IMR-90 (cell line): ENCODE measurements at regions not wholly inside any gene's neighbourhood (a gene's known extent, or its start where the extent isn't known, plus 50 kb on each side); places are given as distances from the start of the nearest gene placed in this dataset.
A peak's percentile ranks its signal among the peaks of the same experiment; 100 is the strongest.

ENCODE experiments used
- ATAC-seq: fragments of 200-7000 bp; cut with Tn5 transposase; 2 replicates; pipeline ENCODE4 v1.9.1; 2020; ENCODE audit warnings: low read depth, mild to moderate bottlenecking, moderate library complexity
- BruUV-seq: library from RNA; stranded (reverse); fragments of 400-500 nt; replicated peaks from 2 replicates; lab custom pipeline; 2021; lab: Mats Ljungman, UMichigan
- CTCF ChIA-PET: fragments of 300-600 bp; formaldehyde crosslinking; extraction: SDS; loops from one replicate; lab custom pipeline; 2021; ENCODE audit warnings: antibody characterized with exemption; lab: Yijun Ruan, JAX
- POLR2A ChIA-PET: fragments of 300-600 bp; sonication (Branson Sonifier 250); formaldehyde crosslinking; loops from one replicate; lab custom pipeline; 2022; ENCODE audit warnings: antibody characterized with exemption; ENCODE audit not compliant: unreplicated experiment; lab: Charles Lee
- DNase-seq: peaks from one replicate; pipeline ENCODE4 v3.0.0; 2013
- H2AFZ ChIP-seq: replicated peaks from 2 replicates; pipeline ENCODE3; 2013; ENCODE audit warnings: low read length, mild to moderate bottlenecking; ENCODE audit not compliant: poor library complexity
- H2AK5ac ChIP-seq: 2 replicates; pipeline ENCODE4 v1.6.1; 2013; ENCODE audit warnings: low read depth, low read length, inconsistent platforms
- H2AK9ac ChIP-seq: replicated peaks from 2 replicates; pipeline ENCODE3; 2013; ENCODE audit warnings: mild to moderate bottlenecking, low read depth, low read length, moderate library complexity; ENCODE audit not compliant: poor library complexity
- H2BK120ac ChIP-seq: 2 replicates; pipeline ENCODE4 v1.6.1; 2013; ENCODE audit warnings: low read depth, low read length, inconsistent platforms
- H2BK15ac ChIP-seq: 3 replicates; pipeline ENCODE4 v1.6.1; 2013; ENCODE audit warnings: low read depth, low read length, inconsistent platforms
- H2BK20ac ChIP-seq: 2 replicates; pipeline ENCODE4 v1.6.1; 2013; ENCODE audit warnings: low read depth, mild to moderate bottlenecking, inconsistent platforms, low read length, moderate library complexity
- H2BK5ac ChIP-seq: 2 replicates; pipeline ENCODE4 v1.6.1; 2013; ENCODE audit warnings: mild to moderate bottlenecking, low read depth, low read length, inconsistent platforms; ENCODE audit not compliant: poor library complexity, severe bottlenecking
- H3K14ac ChIP-seq: replicated peaks from 2 replicates; pipeline ENCODE4 v1.6.1; 2013; ENCODE audit warnings: low read depth, low read length, inconsistent platforms
- H3K18ac ChIP-seq: 2 replicates; pipeline ENCODE4 v1.6.1; 2013; ENCODE audit warnings: low read depth, low read length, control low read depth
- H3K23ac ChIP-seq: 2 replicates; pipeline ENCODE4 v1.6.1; 2013; ENCODE audit warnings: low read depth, low read length, inconsistent platforms
- H3K27ac ChIP-seq: 2 replicates; pipeline ENCODE4 v1.5.1; 2013; ENCODE audit warnings: mild to moderate bottlenecking, control low read depth, low read length; ENCODE audit not compliant: insufficient read depth
- H3K27me3 ChIP-seq: 2 replicates; pipeline ENCODE4 v1.6.1; 2013; ENCODE audit warnings: low read length; ENCODE audit not compliant: control insufficient read depth, insufficient read depth
- H3K36me3 ChIP-seq: 2 replicates; pipeline ENCODE4 v1.6.1; 2013; ENCODE audit warnings: low read length, mixed read lengths; ENCODE audit not compliant: control insufficient read depth, insufficient read depth
- H3K4ac ChIP-seq: 2 replicates; pipeline ENCODE4 v1.6.1; 2013; ENCODE audit warnings: low read depth, low read length, inconsistent platforms
- H3K4me1 ChIP-seq: 2 replicates; pipeline ENCODE4 v1.6.1; 2013; ENCODE audit warnings: low read length, mixed read lengths; ENCODE audit not compliant: control insufficient read depth, insufficient read depth
- H3K4me2 ChIP-seq: 2 replicates; pipeline ENCODE4 v1.6.1; 2013; ENCODE audit warnings: low read depth, mild to moderate bottlenecking, control low read depth, low read length, moderate library complexity
- H3K4me3 ChIP-seq: 2 replicates; pipeline ENCODE4 v1.5.1; 2013; ENCODE audit warnings: low read depth, mild to moderate bottlenecking, control low read depth, low read length, moderate library complexity; ENCODE audit not compliant: insufficient read depth
- H3K56ac ChIP-seq: 2 replicates; pipeline ENCODE4 v1.6.1; 2013; ENCODE audit warnings: low read length, inconsistent platforms; ENCODE audit not compliant: insufficient read depth; ENCODE audit errors: extremely low read depth
- H3K79me1 ChIP-seq, 2 experiments: 2 replicates each; pipeline ENCODE4 v1.6.1; 2013; ENCODE audit warnings: low read length in 2 of 2, inconsistent platforms in 1 of 2, low read depth in 1 of 2
- H3K9ac ChIP-seq: 2 replicates; pipeline ENCODE4 v1.6.1; 2013; ENCODE audit warnings: low read depth, low read length, control low read depth
- H3K9me1 ChIP-seq: 2 replicates; pipeline ENCODE4 v1.6.1; 2013; ENCODE audit warnings: low read length, inconsistent platforms; ENCODE audit not compliant: insufficient read depth
- H3K9me3 ChIP-seq: 2 replicates; pipeline ENCODE4 v1.6.1; 2013; ENCODE audit warnings: low read length; ENCODE audit not compliant: control insufficient read depth, insufficient read depth
- H4K20me1 ChIP-seq: 2 replicates; pipeline ENCODE4 v1.6.1; 2013; ENCODE audit warnings: low read length, inconsistent platforms; ENCODE audit not compliant: insufficient read depth
- H4K5ac ChIP-seq: 2 replicates; pipeline ENCODE4 v1.6.1; 2013; ENCODE audit warnings: mild to moderate bottlenecking, low read depth, low read length, control low read depth
- H4K8ac ChIP-seq, 2 experiments: 2 replicates each; pipeline ENCODE4 v1.6.1; 2013; ENCODE audit warnings: low read depth in 2 of 2, low read length in 2 of 2, control low read depth in 1 of 2, inconsistent platforms in 1 of 2
- H4K91ac ChIP-seq: 2 replicates; pipeline ENCODE4 v1.6.1; 2013; ENCODE audit warnings: low read depth, low read length, inconsistent platforms; ENCODE audit not compliant: insufficient read depth
- BHLHE40 ChIP-seq: fragments of 150-350 bp; IDR thresholded peaks from 2 replicates; pipeline ENCODE4 v1.6.1; 2016; ENCODE audit warnings: mild to moderate bottlenecking, low read depth, low read length
- CHD1 ChIP-seq: IDR thresholded peaks from 2 replicates; pipeline ENCODE4 v1.6.1; 2012; ENCODE audit warnings: low read depth, low read length, improper control_type of control experiment
- CTCF ChIP-seq: conservative IDR thresholded peaks from 2 replicates; pipeline ENCODE4 v1.5.1; 2012; ENCODE audit warnings: mild to moderate bottlenecking, low read depth, low read length, improper control_type of control experiment
- ELK1 ChIP-seq: fragments of 150-350 bp; IDR thresholded peaks from 2 replicates; pipeline ENCODE4 v1.6.1; 2016; ENCODE audit warnings: low read depth, mild to moderate bottlenecking, low read length, moderate library complexity, borderline replicate concordance
- FOS ChIP-seq: fragments of 150-350 bp; IDR thresholded peaks from 2 replicates; pipeline ENCODE4 v1.6.1; 2016; ENCODE audit warnings: low read depth, low read length
- MAFK ChIP-seq: IDR thresholded peaks from 2 replicates; pipeline ENCODE4 v1.6.1; 2012; ENCODE audit warnings: low read depth, low read length, improper control_type of control experiment
- MAZ ChIP-seq: IDR thresholded peaks from 2 replicates; pipeline ENCODE4 v1.6.1; 2012; ENCODE audit warnings: low read depth, mild to moderate bottlenecking, low read length, improper control_type of control experiment, moderate library complexity, borderline replicate concordance
- MXI1 ChIP-seq: IDR thresholded peaks from 2 replicates; pipeline ENCODE4 v1.6.1; 2012; ENCODE audit warnings: low read depth, mild to moderate bottlenecking, low read length, moderate library complexity, borderline replicate concordance
- NFE2L2 ChIP-seq: fragments of 150-350 bp; IDR thresholded peaks from 2 replicates; pipeline ENCODE4 v1.6.1; 2016; ENCODE audit warnings: low read depth, mild to moderate bottlenecking, low read length
- POLR2A ChIP-seq: IDR thresholded peaks from 2 replicates; pipeline ENCODE4 v1.6.1; 2012; ENCODE audit warnings: mild to moderate bottlenecking, low read depth, low read length
- RAD21 ChIP-seq: IDR thresholded peaks from 2 replicates; pipeline ENCODE4 v1.6.1; 2012; ENCODE audit warnings: low read length, improper control_type of control experiment
- RCOR1 ChIP-seq: IDR thresholded peaks from 2 replicates; pipeline ENCODE4 v1.6.1; 2012; ENCODE audit warnings: mild to moderate bottlenecking, low read length, improper control_type of control experiment; ENCODE audit not compliant: insufficient replicate concordance
- RFX5 ChIP-seq: IDR thresholded peaks from 2 replicates; pipeline ENCODE4 v1.8.0; 2012; ENCODE audit warnings: low read depth, mild to moderate bottlenecking, low read length, moderate library complexity
- SMC3 ChIP-seq: fragments of 150-350 bp; IDR thresholded peaks from 2 replicates; pipeline ENCODE4 v1.6.1; 2016; ENCODE audit warnings: low read depth, mild to moderate bottlenecking, antibody characterized with exemption, low read length, moderate library complexity
- USF2 ChIP-seq: fragments of 150-350 bp; IDR thresholded peaks from 2 replicates; pipeline ENCODE4 v1.6.1; 2017; ENCODE audit warnings: mild to moderate bottlenecking, antibody characterized with exemption, low read length, low read depth
- dilution Hi-C: fragments of 300-500 bp; cut with HindIII; formaldehyde crosslinking; loops from one replicate; pipeline ENCODE4 v1.14.3; 2018; ENCODE audit warnings: low sequenced_read_pairs; ENCODE audit not compliant: unreplicated experiment
- in situ Hi-C: fragments of 300-500 bp; cut with MboI; formaldehyde crosslinking; loops from 3 replicates; pipeline ENCODE4 v1.14.3; 2019; ENCODE audit warnings: low sequenced_read_pairs, inconsistent platforms, mixed read lengths
- intact Hi-C: fragments of 100-400 bp; cut with micrococcal nuclease; formaldehyde crosslinking; loops from 2 replicates; pipeline ENCODE4 v1.10.0; 2022

GRCh38 chr3:55252921-55253320, 234.2 kb downstream of the WNT5A start:
- Histone ChIP-seq H3K36me3 (no peaks in the 10 kb centered on the region), H4K5ac (no peak overlapping the region), H2BK120ac (no peak overlapping the region), H3K18ac (no peak overlapping the region), H3K9me1 (no peaks in the 10 kb centered on the region), H2BK20ac (peak overlapping the region; percentile 10; the same call in 1 of the 2 replicates), H3K9ac (no peak overlapping the region), H4K91ac (no peak overlapping the region), H4K20me1 (no peaks in the 10 kb centered on the region), H3K4me1 (no peaks in the 10 kb centered on the region), H3K4me3 (no peak overlapping the region), H2AK5ac (no peak overlapping the region), H4K8ac (no peak overlapping the region), H3K27me3 (no peaks in the 10 kb centered on the region), H2AFZ (no peak overlapping the region), H3K23ac (no peak overlapping the region), H2BK15ac (no peak overlapping the region), H3K9me3 (peaks cover 4% of the 10 kb centered on the region; the same call in 1 of the 2 replicates), H3K4ac (no peak overlapping the region), H3K4me2 (no peak overlapping the region), H3K14ac (no peak overlapping the region), H2BK5ac (no peak overlapping the region), H2AK9ac (no peak overlapping the region), H3K56ac (no peak overlapping the region), H3K27ac (no peak overlapping the region), H3K79me1 (no peaks in the 10 kb centered on the region)
- BruUV-seq, result no TSS peak
- intact Hi-C loops (no loop called here), dilution Hi-C loops (no loop called here), in situ Hi-C loops (loop anchor here (25.0 kb wide), 1 partner anchor 391 kb away; no protein-coding TSS in a partner anchor)
- TF ChIP-seq MAFK, result no peak
- TF ChIP-seq CHD1, result no peak
- TF ChIP-seq NFE2L2, result no peak
- no peak for TF ChIP-seq BHLHE40
- TF ChIP-seq RFX5, result no peak
- TF ChIP-seq ELK1, result no peak
- TF ChIP-seq CTCF, result no peak
- no peak for TF ChIP-seq RCOR1
- no peak for TF ChIP-seq USF2
- no peak for TF ChIP-seq SMC3
- no peak for TF ChIP-seq MXI1
- no peak for TF ChIP-seq FOS
- no peak for TF ChIP-seq RAD21
- no peak for TF ChIP-seq MAZ
- TF ChIP-seq POLR2A, result no peak
- ChIA-PET POLR2A (interaction anchor here (0.5 kb wide), 2 partner anchors 290 to 1415 kb away, joined by 3 to 4 read pairs; no protein-coding TSS in a partner anchor), CTCF (no interaction called here)
- DNase-seq, result peak; percentile 33
- ATAC-seq, result no peak
